HG03457 (cell line): ENCODE measurements at regions not wholly inside any gene's neighbourhood (a gene's known extent, or its start where the extent isn't known, plus 50 kb on each side); places are given as distances from the start of the nearest gene placed in this dataset.

Experiments used
- ATAC-seq: cut with Tn5 transposase; IDR thresholded peaks from one replicate; pipeline ENCODE4 v1.9.1; 2021; ENCODE audit warnings: moderate number of reproducible peaks; ENCODE audit not compliant: unreplicated experiment

- ATAC-seq, result no peak
Measured at GRCh38 chr13:107438251-107438650, 777.1 kb downstream of the LIG4 start.

DNA sequence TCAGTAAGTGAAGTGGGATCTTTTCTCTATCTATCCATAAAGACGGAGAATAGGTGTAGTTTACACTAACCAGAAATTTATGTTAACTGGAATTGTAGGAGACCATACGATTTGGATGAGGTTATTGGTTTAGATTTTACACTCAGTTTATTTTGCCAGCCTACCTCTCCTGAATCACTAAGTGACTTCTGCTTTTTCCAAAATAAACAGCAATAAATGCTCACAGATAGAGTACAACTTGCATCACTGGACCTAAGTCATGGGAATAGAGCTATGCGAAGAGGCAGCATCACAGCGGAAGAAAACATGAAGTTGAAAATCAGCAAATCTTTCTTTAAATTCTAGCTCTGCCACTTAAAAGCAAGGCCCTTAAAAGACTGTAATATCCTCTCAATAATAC is 781.0 kb downstream of the LIG4 start:
- no peak for ATAC-seq

DNA sequence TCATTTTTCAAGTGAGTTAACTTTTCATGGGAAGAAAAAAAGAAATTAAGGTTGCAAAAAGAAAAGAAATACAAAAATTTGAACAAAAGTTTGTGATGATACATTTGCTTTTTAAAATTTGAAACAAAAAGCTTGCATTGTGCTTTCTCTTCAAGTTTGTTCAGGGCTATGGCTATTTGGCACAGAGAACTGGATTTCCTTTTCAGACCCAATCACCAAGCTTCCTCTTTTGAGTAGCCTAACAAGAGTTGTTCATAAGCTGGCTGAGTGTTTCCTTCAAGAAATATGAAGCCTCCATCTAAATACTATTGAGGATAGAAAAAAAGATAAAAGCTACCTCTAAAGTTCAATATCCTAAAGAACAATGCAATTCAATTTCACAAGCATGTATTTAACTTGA is 787.8 kb downstream of the LIG4 start:
- no peak for ATAC-seq

- ATAC-seq, result no peak
Measured at GRCh38 chr13:107422421-107422820, 792.9 kb downstream of the LIG4 start.

- ATAC-seq, result no peak
Measured at GRCh38 chr13:107421951-107422350, 793.4 kb downstream of the LIG4 start.

DNA sequence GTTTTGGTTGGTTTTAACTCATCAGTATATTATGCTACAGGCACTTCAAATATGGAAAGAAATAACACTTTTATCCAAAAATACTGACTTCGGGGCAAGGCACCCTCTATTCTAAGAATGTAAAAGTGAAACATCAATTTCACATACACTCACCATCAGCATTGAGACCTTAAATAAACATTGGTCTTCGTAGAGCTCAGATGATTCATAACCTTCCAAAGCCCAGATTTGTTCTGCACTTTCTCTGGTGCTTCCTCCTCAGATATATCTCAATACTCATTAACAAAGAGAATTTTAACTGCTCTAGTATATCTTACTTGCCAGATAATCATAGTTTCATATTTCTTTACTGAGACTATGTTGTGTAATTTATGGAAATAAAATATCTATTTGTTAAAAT is 794.3 kb downstream of the LIG4 start:
- ATAC-seq, result no peak

DNA sequence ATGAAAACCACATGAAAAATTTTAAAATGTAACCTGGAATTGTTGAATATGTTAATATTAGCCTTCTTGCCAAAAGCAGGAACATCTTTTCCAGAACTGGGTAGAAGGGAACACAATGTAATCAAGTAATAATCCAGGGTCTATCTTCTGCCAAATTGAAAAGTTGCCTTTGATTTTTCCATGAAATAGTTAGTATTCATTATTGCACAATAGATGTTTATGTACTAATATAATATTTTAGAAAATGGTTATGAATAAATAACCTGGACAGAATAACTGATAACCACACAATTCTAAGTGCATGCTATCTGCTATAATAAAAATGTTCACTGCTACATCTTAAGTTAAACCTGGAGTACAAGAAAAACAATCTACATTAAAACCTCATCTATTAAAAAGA is 802.3 kb downstream of the LIG4 start:
- no peak for ATAC-seq

GRCh38 chr13:107407074-107407473 is 808.3 kb downstream of the LIG4 start:
- no peak for ATAC-seq

GRCh38 chr13:107395927-107396662 is 819.2 kb downstream of the LIG4 start:
- ATAC-seq, result no peak

- no peak for ATAC-seq
Measured at GRCh38 chr13:107392205-107392604, 823.1 kb downstream of the LIG4 start.

GRCh38 chr13:107387525-107387924 is 819.6 kb upstream of the ARGLU1 start:
- ATAC-seq, result no peak

DNA sequence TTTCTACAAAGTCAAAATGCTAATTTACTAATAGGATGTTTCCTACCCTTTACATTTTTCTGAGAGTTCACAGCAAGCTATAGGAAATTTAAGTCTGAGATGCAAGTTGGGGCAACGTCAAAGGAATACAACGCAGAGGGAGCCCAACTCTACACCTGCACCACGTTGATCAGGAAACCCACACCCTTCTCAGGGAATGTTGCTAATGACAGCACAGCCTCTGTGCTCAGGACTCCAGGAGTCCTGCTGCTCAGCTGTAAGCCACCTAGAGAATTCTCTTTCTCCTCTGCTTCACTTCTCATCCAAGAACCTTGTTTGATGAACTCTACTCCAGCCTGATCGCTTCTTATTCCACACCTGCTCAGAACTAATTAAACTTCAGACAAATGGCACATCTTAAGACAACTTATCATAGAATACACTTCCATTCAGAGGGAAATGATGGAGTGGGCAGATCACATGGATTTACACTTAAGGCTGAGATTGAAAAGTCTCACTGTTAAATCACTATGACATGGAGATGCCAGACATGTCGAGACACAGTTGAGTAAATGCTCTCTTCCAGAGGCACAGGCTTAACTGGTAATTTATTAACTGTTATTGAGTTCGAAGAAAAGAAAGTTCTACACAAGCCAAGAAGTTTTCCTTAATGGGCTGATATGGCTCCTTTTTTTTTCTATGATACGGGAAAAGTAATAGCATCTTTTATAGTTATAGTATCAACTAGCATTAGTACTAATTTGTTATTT is 811.6 kb upstream of the ARGLU1 start:
- ATAC-seq, result no peak

GRCh38 chr13:107376341-107377125 is 808.6 kb upstream of the ARGLU1 start:
- no peak for ATAC-seq

DNA sequence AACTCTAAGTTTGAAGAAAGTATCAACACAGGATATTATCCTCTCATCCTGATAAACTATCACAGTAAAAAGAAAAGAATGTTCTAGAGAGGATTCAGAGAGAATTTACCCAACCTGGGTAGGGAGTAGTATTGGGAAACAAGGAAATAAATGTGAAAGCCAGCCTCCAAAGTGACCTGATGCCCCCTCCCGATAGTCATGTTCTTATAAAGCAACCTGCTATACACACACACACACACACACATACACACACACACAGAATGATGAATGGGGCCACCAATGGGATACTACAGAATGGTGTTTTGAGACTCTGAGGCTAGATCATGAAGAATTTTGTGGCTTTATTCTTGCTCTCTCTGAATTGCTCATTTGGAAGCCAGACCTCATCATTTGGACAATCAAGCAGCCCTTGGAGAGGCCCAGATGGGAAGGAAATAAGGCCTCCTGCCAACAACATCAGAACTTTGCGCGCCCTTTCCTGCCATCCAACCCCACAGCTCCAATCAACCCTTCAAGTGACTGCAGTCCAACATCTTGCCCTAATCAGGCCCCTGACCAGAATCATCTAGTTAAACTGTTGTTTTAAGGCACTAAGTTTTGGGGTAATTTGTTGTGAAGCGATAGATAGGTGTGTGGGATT is 807.9 kb upstream of the ARGLU1 start:
- ATAC-seq, result no peak

DNA sequence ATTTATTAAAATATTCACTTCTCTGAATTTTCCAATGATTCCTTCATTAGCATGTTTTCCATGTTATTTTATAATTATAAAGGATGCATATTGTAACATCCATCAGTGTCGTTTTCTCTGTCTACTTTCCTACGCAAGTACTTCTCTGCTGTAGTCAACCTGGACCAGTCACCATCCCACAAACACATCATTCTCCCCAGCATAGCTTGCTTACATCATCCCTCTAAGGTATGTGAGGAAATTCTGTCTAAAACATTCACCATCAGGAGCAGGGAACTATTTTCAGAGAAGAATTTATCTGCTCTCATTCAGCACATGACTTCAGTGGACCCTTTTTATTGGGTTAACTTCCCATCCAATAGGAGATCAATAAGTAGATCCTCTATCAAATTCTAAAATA is 806.1 kb upstream of the ARGLU1 start:
- ATAC-seq, result no peak

GRCh38 chr13:107373551-107373950 is 805.6 kb upstream of the ARGLU1 start:
- no peak for ATAC-seq

DNA sequence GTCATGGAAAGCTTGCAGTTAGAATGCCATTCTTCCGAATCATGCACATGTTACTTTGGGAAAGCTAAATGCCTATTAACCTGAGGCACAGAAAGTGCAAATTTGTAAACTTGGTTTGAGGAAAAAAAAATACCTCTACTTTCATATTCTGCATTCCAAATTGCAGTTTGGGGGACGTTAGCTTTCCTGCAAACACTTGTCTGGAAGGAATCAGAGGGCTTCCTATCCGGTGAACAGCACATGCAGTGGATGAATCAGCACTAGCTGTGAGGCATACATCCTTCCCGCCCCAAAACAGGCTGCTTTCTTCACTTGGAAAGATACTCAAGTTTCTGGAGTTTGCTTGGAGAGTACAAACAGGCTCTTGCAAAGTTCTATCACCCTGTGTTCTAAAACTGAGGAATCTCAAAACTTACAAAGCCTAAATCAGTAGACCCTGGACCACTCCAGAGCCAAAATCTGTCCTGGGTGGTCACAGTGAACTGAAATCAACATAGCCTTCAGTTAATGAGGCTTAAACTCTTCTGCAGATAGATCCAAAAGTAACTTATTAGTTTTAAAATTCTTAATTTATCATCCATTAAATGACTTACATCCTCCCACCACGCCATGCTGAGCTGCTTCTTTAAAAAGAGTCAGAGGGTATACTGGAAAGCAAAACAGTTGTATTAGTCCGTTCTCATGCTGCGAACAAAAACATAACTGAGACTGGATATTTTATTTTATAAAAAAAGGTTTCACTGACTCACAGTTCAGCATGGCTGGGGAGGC is 802.3 kb upstream of the ARGLU1 start:
- ATAC-seq, result no peak

DNA sequence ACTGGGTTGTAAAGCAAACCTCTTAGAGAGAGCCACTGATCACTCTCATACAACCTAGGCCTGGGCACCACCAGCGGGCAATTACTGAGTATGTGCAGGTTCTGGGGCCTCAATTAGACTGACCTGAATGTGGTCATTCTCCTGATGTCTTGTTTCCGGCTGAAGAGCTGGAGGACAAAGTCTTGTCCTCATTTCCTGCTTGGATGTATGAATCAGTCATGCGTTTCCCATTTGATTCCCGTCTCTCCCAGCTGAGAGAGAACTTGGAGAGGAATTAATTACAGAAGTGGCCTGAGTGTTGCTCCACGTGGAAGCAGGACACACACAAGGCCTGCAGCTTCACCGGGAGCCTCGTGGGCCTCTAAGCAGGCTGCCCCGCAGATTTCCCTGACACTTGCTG is 799.3 kb upstream of the ARGLU1 start:
- ATAC-seq, result no peak

DNA sequence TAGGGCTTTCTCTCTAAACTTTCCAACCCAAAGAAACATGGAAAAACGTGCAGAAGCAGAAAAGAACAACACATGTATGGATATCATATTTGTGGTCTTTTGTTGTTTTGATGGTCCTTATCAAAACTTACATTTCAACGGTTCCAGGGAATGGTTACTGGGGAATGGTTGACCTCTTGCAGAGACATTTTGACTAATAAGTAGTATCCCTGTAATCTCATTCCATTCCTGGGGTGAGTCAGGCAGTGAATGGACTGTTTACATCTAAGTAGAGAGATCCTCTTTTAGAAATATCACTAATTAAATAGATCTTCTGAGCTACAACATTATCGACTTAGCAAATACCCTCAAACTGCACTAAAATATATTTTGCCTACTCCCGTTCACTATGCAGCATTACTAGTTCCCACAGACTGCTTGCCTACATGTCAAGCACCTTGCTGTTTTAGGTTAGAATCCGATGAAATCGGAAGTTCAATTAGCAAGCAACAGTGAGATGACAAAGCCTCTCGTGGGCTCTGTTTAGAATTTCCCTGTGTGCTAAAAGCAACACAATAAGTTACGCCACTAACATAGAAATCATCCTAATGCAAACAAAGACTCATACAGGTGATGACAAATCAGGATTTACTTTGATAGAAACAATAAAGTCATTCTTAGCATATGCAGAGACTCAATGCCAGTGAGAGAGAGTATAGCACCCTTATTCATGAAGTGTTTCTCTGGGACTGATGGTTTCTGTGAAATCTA is 797.7 kb upstream of the ARGLU1 start:
- ATAC-seq, result no peak

- ATAC-seq, result no peak
Measured at GRCh38 chr13:107364658-107365057, 796.7 kb upstream of the ARGLU1 start.
